Caco-2 (cell line): ENCODE measurements at regions not wholly inside any gene's neighbourhood (a gene's known extent, or its start where the extent isn't known, plus 50 kb on each side); places are given as distances from the start of the nearest gene placed in this dataset.

Experiments used
- BruUV-seq: library from RNA; stranded (reverse); fragments of 400-500 nt; replicated peaks from 2 replicates; lab custom pipeline; 2021; lab: Mats Ljungman, UMichigan
- CTCF ChIA-PET: fragments of 300-600 bp; sonication (Branson Sonifier 250); formaldehyde crosslinking; loops from one replicate; lab custom pipeline; 2022; ENCODE audit warnings: antibody characterized with exemption; lab: Charles Lee
- POLR2A ChIA-PET: fragments of 300-600 bp; sonication (Branson Sonifier 250); formaldehyde crosslinking; loops from one replicate; lab custom pipeline; 2022; ENCODE audit warnings: antibody characterized with exemption; lab: Charles Lee
- DNase-seq, 2 experiments: peaks; one replicate each; pipeline versions ENCODE4 v3.0.0 to v3.0.0-alpha.2; 2020 to 2022
- H3K27me3 ChIP-seq: replicated peaks from 2 replicates; pipeline ENCODE4 v1.6.0; 2011; ENCODE audit warnings: low read length; ENCODE audit not compliant: control insufficient read depth, insufficient read depth
- H3K36me3 ChIP-seq: 2 replicates; pipeline ENCODE4 v1.5.1; 2011; ENCODE audit warnings: low read length; ENCODE audit not compliant: control insufficient read depth, insufficient read depth
- H3K4me1 ChIP-seq: fragments of 250-450 bp; sonication (Bioruptor Pico); 2 replicates; pipeline ENCODE4 v1.5.1; 2020; ENCODE audit warnings: mild to moderate bottlenecking
- H3K4me3 ChIP-seq: 2 replicates; pipeline ENCODE4 v1.5.1; 2011; ENCODE audit warnings: low read depth, mild to moderate bottlenecking, control low read depth, low read length
- H3K9me3 ChIP-seq: fragments of 250-450 bp; sonication (Bioruptor Pico); 2 replicates; pipeline ENCODE4 v1.5.1; 2020; ENCODE audit warnings: mild to moderate bottlenecking, moderate library complexity
- H3K27ac Mint-ChIP-seq: one replicate; pipeline ENCODE4 v1.8.0; 2022; ENCODE audit warnings: mixed read lengths; ENCODE audit not compliant: unreplicated experiment
- H3K27me3 Mint-ChIP-seq: one replicate; pipeline ENCODE4 v1.8.0; 2022; ENCODE audit warnings: mixed read lengths; ENCODE audit not compliant: insufficient read depth, unreplicated experiment
- H3K36me3 Mint-ChIP-seq: one replicate; pipeline ENCODE4 v1.8.0; 2022; ENCODE audit warnings: mild to moderate bottlenecking, mixed read lengths; ENCODE audit not compliant: insufficient read depth, unreplicated experiment
- H3K4me1 Mint-ChIP-seq: one replicate; pipeline ENCODE4 v1.8.0; 2022; ENCODE audit warnings: low read depth, mixed read lengths; ENCODE audit not compliant: unreplicated experiment
- H3K4me3 Mint-ChIP-seq: one replicate; pipeline ENCODE4 v1.8.0; 2022; ENCODE audit warnings: mild to moderate bottlenecking, moderate library complexity, mixed read lengths; ENCODE audit not compliant: unreplicated experiment
- H3K9me3 Mint-ChIP-seq: one replicate; pipeline ENCODE4 v1.8.0; 2022; ENCODE audit warnings: mixed read lengths; ENCODE audit not compliant: unreplicated experiment
- CTCF ChIP-seq, 2 experiments: fragments of 200-600 bp in 1 of 2; IDR thresholded peaks; 1 replicate in 1 of 2; 2 replicates in 1 of 2; pipeline versions ENCODE4 v1.5.1 to v1.8.0; 2011 to 2022; ENCODE audit warnings: antibody characterized with exemption in 1 of 2, control low read depth in 1 of 2, inconsistent platforms in 1 of 2, low read depth in 1 of 2, low read length in 1 of 2, mild to moderate bottlenecking in 1 of 2, moderate library complexity in 1 of 2; ENCODE audit not compliant: insufficient read depth in 1 of 2, severe bottlenecking in 1 of 2, unreplicated experiment in 1 of 2
- intact Hi-C: fragments of 100-400 bp; cut with micrococcal nuclease; formaldehyde crosslinking; loops from one replicate; pipeline ENCODE4 v1.10.0; 2022; ENCODE audit not compliant: unreplicated experiment

GRCh38 chr16:65579050-65579449 lies 457.2 kb upstream of the CDH11 start:
- intact Hi-C loops, result no loop called here
- Mint-ChIP-seq H3K27ac (no peak overlapping the region), H3K4me1 (no peaks in the 10 kb centered on the region), H3K4me3 (no peak overlapping the region), H3K36me3 (no peaks in the 10 kb centered on the region), H3K9me3 (no peaks in the 10 kb centered on the region), H3K27me3 (peaks cover 10% of the 10 kb centered on the region)
- ChIA-PET POLR2A (no interaction called here), CTCF (interaction anchor here (0.6 kb wide), 1 partner anchor 16 kb away, joined by 3 read pairs; no protein-coding TSS in a partner anchor)
- no TSS peak for BruUV-seq
- no peak overlapping the region for H3K4me3 ChIP-seq
- no peak for TF ChIP-seq CTCF (IDR thresholded peaks at IDR 0.05; ENCODE audit: insufficient read depth in 1 of 2, low read depth in 1 of 2, low read length in 1 of 2, severe bottlenecking in 1 of 2, unreplicated experiment in 1 of 2)
- no peaks in the 10 kb centered on the region for H3K36me3 ChIP-seq
- no peak for DNase-seq
- peaks cover 1% of the 10 kb centered on the region for H3K27me3 ChIP-seq
- no peaks in the 10 kb centered on the region for H3K4me1 ChIP-seq
- H3K9me3 ChIP-seq, result no peaks in the 10 kb centered on the region

DNA sequence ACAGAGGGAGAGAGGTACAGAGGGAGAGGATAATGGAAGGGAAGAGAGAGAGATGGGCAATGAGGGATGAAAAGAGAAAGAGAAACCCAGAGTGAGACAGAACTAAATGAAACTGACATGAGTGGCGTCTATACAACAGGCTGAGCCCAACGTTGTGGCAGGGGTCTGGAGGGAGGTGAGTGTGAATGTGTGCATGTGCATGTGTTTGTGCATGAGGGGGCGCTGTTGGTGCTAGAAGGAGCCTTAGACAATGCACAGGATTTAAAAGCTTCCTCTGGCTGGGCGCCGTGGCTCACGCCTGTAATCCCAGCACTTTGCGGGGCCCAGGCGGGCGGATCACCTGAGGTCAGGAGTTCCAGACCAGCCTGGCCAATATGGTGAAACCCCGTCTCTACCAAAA lies 454.8 kb upstream of the CDH11 start:
- H3K27me3 Mint-ChIP-seq, result peaks cover 10% of the 10 kb centered on the region
- intact Hi-C loops, result no loop called here
- POLR2A ChIA-PET, result no interaction called here

DNA sequence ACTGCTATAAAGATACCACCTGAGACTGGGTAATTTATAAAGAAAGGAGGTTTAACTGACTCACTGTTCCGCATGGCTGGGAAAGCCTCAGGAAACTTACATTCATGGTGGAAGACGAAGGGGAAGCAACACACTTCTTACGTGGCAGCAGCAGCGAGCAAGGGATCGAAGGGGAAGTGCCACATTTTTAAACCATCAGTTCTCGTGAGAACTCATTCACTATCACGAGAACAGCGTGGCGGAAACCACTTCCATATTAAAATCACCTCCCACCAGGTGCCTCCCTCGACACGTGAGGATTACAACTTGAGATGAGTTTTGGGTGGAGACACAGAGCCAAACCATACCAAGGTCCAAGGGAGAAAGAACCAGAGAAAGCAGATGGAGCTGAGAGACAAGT lies 454.3 kb upstream of the CDH11 start:
- Mint-ChIP-seq H3K4me3 (no peak overlapping the region), H3K27ac (no peak overlapping the region), H3K27me3 (peaks cover 10% of the 10 kb centered on the region), H3K9me3 (no peaks in the 10 kb centered on the region), H3K36me3 (no peaks in the 10 kb centered on the region), H3K4me1 (no peaks in the 10 kb centered on the region)
- H3K4me3 ChIP-seq, result no peak overlapping the region
- H3K36me3 ChIP-seq, result no peaks in the 10 kb centered on the region
- DNase-seq, result no peak
- ChIA-PET CTCF (no interaction called here), POLR2A (no interaction called here)
- no peaks in the 10 kb centered on the region for H3K4me1 ChIP-seq
- no peaks in the 10 kb centered on the region for H3K27me3 ChIP-seq
- no peaks in the 10 kb centered on the region for H3K9me3 ChIP-seq
- no peak for TF ChIP-seq CTCF (IDR thresholded peaks at IDR 0.05; ENCODE audit: insufficient read depth in 1 of 2, low read depth in 1 of 2, low read length in 1 of 2, severe bottlenecking in 1 of 2, unreplicated experiment in 1 of 2)
- intact Hi-C loops, result no loop called here
- no TSS peak for BruUV-seq

More for the DNA sequence above, 454.8 kb upstream of the CDH11 start:
- no TSS peak for BruUV-seq
- Histone ChIP-seq H3K27me3 (no peaks in the 10 kb centered on the region), H3K9me3 (no peaks in the 10 kb centered on the region), H3K4me1 (no peaks in the 10 kb centered on the region), H3K36me3 (no peaks in the 10 kb centered on the region), H3K4me3 (no peak overlapping the region)
- Mint-ChIP-seq H3K4me3 (no peak overlapping the region), H3K27ac (no peak overlapping the region), H3K36me3 (no peaks in the 10 kb centered on the region), H3K4me1 (no peaks in the 10 kb centered on the region), H3K9me3 (no peaks in the 10 kb centered on the region)
- CTCF ChIA-PET, result no interaction called here
- TF ChIP-seq CTCF (IDR thresholded peaks at IDR 0.05; ENCODE audit: insufficient read depth in 1 of 2, low read depth in 1 of 2, low read length in 1 of 2, severe bottlenecking in 1 of 2, unreplicated experiment in 1 of 2), result no peak
- no peak for DNase-seq
